Thoracic aorta (tissue), 2 donors: ENCODE measurements at regions not wholly inside any gene's neighbourhood (a gene's known extent, or its start where the extent isn't known, plus 50 kb on each side); places are given as distances from the start of the nearest gene placed in this dataset.

Source experiments
- ATAC-seq: fragments of 150-250 bp; one replicate; pipeline ENCODE4 v1.8.0; 2017; ENCODE audit warnings: low read depth; ENCODE audit not compliant: insufficient number of reproducible peaks, low FRiP score
- DNase-seq: peaks from one replicate; pipeline ENCODE4 v3.0.0-alpha.2; 2020; ENCODE audit warnings: low spot score
- H3K27ac ChIP-seq, 2 donors: fragments of 200-600 bp; sonication (generic); 1 replicate in 1 of 2; 2 replicates in 1 of 2; pipeline ENCODE4 v1.5.1; 2016; ENCODE audit warnings: mild to moderate bottlenecking in 2 of 2, moderate library complexity in 2 of 2
- H3K27me3 ChIP-seq: fragments of 200-600 bp; sonication (generic); replicated peaks from 2 replicates; pipeline ENCODE4 v1.6.0; 2016; ENCODE audit warnings: mild to moderate bottlenecking; ENCODE audit not compliant: insufficient read depth
- H3K36me3 ChIP-seq: fragments of 200-600 bp; sonication (generic); one replicate; pipeline ENCODE4 v1.5.1; 2016
- H3K4me1 ChIP-seq, 2 donors: fragments of 200-600 bp; sonication (generic); 1 replicate in 1 of 2; 2 replicates in 1 of 2; pipeline versions ENCODE4 v1.5.1 to v1.6.0; 2016; ENCODE audit warnings: low read depth in 2 of 2, mild to moderate bottlenecking in 1 of 2; ENCODE audit not compliant: control insufficient read depth in 1 of 2
- H3K4me3 ChIP-seq: fragments of 200-600 bp; sonication (generic); 2 replicates; pipeline ENCODE4 v1.5.1; 2016; ENCODE audit warnings: mild to moderate bottlenecking
- H3K9me3 ChIP-seq: fragments of 200-600 bp; sonication (generic); 2 replicates; pipeline ENCODE4 v1.5.1; 2016
- TF ChIP-seq, protein P1 (sequence below): fragments of 200-600 bp; sonication (generic); IDR thresholded peaks from one replicate; pipeline ENCODE4 v1.5.1; 2019; ENCODE audit warnings: antibody characterized with exemption

DNA sequence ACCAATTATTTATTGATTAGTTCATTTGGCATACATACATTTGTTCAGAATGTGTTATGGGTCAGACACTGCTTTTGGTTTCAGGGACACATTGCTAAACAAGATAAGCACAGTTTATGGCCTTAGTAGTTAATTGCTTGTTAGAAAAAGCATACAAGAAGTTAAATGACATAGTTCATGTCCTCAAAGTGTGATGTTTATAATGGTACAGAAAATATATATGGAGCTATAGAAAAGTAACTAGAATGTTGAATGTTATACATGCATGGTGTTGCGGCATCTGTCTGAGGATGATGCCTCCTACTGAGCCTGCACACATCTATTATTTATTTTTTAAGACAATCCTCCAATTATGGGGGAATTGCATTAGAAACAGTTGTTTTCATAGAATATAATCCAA is 1476.3 kb upstream of the PCDH7 start:
- no peak overlapping the region for H3K27ac ChIP-seq
- no peaks in the 10 kb centered on the region for H3K27me3 ChIP-seq
- DNase-seq (no peak), ATAC-seq (no peak)
- H3K9me3 ChIP-seq = no peaks in the 10 kb centered on the region
- TF ChIP-seq, protein P1, sequence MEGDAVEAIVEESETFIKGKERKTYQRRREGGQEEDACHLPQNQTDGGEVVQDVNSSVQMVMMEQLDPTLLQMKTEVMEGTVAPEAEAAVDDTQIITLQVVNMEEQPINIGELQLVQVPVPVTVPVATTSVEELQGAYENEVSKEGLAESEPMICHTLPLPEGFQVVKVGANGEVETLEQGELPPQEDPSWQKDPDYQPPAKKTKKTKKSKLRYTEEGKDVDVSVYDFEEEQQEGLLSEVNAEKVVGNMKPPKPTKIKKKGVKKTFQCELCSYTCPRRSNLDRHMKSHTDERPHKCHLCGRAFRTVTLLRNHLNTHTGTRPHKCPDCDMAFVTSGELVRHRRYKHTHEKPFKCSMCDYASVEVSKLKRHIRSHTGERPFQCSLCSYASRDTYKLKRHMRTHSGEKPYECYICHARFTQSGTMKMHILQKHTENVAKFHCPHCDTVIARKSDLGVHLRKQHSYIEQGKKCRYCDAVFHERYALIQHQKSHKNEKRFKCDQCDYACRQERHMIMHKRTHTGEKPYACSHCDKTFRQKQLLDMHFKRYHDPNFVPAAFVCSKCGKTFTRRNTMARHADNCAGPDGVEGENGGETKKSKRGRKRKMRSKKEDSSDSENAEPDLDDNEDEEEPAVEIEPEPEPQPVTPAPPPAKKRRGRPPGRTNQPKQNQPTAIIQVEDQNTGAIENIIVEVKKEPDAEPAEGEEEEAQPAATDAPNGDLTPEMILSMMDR = no peak
- H3K4me3 ChIP-seq = no peak overlapping the region
- no peaks in the 10 kb centered on the region for H3K36me3 ChIP-seq
- H3K4me1 ChIP-seq = no peaks in the 10 kb centered on the region

DNA sequence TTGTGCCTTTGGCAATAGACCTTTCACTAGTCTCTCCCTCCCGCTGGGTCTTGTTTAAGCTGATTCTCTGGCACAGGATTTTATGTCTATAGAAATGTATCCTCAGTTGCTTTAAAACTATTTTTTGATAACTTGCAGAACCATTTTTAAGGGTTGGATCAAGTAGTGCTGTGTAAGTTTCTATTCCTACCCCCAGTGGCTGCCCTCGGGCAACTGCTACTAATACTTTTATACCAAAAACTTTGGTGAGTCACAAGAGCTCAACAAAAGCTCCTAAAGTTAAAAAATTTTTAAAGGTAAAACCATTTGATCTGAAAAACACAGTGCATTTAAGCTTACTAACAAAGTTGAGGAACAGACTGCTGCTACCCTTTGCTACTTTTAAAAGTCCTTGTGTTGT is 1460.6 kb upstream of the PCDH7 start:
- Histone ChIP-seq H3K27ac (no peak overlapping the region), H3K27me3 (no peaks in the 10 kb centered on the region), H3K36me3 (no peaks in the 10 kb centered on the region), H3K4me3 (no peak overlapping the region), H3K4me1 (no peaks in the 10 kb centered on the region), H3K9me3 (no peaks in the 10 kb centered on the region)
- ATAC-seq = no peak
- no peak for DNase-seq
- TF ChIP-seq, protein P1 = no peak

DNA sequence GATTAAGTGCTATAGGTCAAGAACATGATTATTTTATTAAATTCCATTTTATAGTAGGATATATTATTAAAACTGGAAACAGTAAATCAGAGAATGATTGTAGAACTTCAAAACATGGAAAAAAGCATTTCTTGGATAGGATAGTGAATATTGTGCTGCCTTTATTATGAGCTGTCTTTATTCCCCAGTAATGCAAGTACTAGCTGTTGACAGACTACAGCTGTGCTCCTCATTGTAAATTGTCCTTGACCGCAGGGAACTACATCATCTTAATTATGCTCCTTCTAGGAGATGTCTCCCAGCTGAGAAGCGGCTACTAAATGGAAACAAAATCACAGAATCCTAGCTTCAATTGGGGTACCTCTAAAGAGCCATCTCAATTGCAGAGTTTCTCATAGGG is 1457.2 kb upstream of the PCDH7 start:
- Histone ChIP-seq H3K36me3 (no peaks in the 10 kb centered on the region), H3K27ac (no peak overlapping the region), H3K4me1 (no peaks in the 10 kb centered on the region), H3K27me3 (no peaks in the 10 kb centered on the region), H3K4me3 (no peak overlapping the region), H3K9me3 (no peaks in the 10 kb centered on the region)
- ATAC-seq (no peak), DNase-seq (no peak)
- TF ChIP-seq, protein P1 = no peak

DNA sequence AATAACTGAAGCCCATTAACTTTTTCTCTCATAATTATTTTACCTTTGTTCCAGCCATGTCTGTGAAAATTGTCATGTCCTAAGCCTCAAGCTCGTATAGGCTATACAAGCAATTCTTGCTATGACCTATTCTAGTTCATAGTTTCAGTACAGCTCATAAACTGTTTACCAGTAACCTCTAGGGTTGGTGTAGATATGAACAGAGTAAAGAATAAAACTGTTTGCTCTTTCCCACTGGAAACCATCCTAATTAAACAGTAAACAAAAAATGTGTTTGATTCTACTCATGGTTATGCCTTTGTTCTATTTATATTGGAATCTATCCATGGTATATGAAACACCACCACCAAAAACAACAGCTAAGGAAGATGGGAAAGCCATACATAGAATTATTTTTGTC is 1444.0 kb upstream of the PCDH7 start:
- no peaks in the 10 kb centered on the region for H3K36me3 ChIP-seq
- H3K9me3 ChIP-seq = no peaks in the 10 kb centered on the region
- DNase-seq (no peak), ATAC-seq (no peak)
- H3K27me3 ChIP-seq = no peaks in the 10 kb centered on the region
- no peak overlapping the region for H3K27ac ChIP-seq
- TF ChIP-seq, protein P1 = no peak
- H3K4me1 ChIP-seq = no peaks in the 10 kb centered on the region
- no peak overlapping the region for H3K4me3 ChIP-seq

DNA sequence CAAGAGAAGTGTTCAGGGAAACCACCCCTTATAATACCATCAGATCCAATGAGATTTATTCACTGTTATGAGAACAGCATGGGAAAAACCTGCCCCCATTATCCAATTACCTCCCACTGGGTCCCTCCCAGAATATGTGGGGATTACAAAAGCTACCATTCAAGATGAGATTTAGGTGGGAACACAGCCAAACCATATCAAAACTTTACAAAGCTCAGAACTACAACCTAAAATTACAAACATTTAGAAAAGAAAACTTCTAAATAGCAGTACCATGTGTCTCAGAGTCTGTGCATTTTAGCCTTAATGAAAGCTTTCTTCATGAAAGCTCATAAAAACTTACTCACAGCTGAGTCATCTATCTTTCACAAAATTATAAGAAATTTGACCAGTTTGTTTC is 1442.8 kb upstream of the PCDH7 start:
- no peaks in the 10 kb centered on the region for H3K4me1 ChIP-seq
- TF ChIP-seq, protein P1 = no peak
- DNase-seq (no peak), ATAC-seq (no peak)
- no peak overlapping the region for H3K4me3 ChIP-seq
- H3K36me3 ChIP-seq = no peaks in the 10 kb centered on the region
- H3K27me3 ChIP-seq = no peaks in the 10 kb centered on the region
- H3K9me3 ChIP-seq = no peaks in the 10 kb centered on the region
- no peak overlapping the region for H3K27ac ChIP-seq
